NB4 (cell line): ENCODE measurements at regions not wholly inside any gene's neighbourhood (a gene's known extent, or its start where the extent isn't known, plus 50 kb on each side); places are given as distances from the start of the nearest gene placed in this dataset.

ENCODE experiments used
- DNase-seq: peaks from one replicate; pipeline ENCODE4 v3.0.0; 2010; ENCODE audit warnings: low read depth
- H3K4me3 ChIP-seq: one replicate; pipeline ENCODE4 v1.5.1; 2011; ENCODE audit warnings: mild to moderate bottlenecking, low read depth, low read length, moderate library complexity
- CTCF ChIP-seq: IDR thresholded peaks from one replicate; pipeline ENCODE4 v1.5.1; 2012; ENCODE audit warnings: low read depth, low read length
- MAX ChIP-seq: IDR thresholded peaks from 2 replicates; pipeline ENCODE4 v1.6.1; 2011; ENCODE audit warnings: low read depth, low read length
- MYC ChIP-seq: IDR thresholded peaks from 2 replicates; pipeline ENCODE4 v1.6.1; 2011; ENCODE audit warnings: low read depth, low read length
- POLR2A ChIP-seq: IDR thresholded peaks from 2 replicates; pipeline ENCODE4 v1.6.1; 2011; ENCODE audit warnings: mild to moderate bottlenecking; ENCODE audit not compliant: insufficient read length; ENCODE audit errors: extremely low read depth

DNA sequence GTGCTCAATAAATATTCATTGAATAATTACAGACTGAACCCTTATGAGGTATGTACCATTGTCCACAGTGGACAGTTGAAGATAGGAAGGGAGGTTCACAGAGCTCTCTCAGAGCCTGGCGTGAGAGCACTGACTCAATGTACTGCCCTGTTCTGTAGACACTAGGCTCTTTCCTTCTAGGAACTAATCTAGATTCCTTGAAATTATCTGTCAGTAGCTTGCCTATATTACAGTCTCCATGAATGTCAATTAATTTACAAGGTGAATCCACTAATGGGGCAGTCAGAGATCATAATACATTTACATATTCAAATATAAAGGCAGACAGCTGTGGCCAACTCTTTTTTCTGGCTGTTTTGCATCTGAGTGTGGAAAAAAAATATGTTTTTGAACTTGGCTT is 251.2 kb upstream of the SALL1 start:
- TF ChIP-seq CTCF, result no peak
- TF ChIP-seq MAX, result no peak
- no peak for TF ChIP-seq POLR2A
- TF ChIP-seq MYC, result no peak
- no peak for DNase-seq
- H3K4me3 ChIP-seq, result no peak overlapping the region

- no peak overlapping the region for H3K4me3 ChIP-seq
- DNase-seq, result no peak
- no peak for TF ChIP-seq MAX
- no peak for TF ChIP-seq POLR2A
- TF ChIP-seq MYC, result no peak
Observed at GRCh38 chr16:51401673-51402072, 250.6 kb upstream of the SALL1 start.

- TF ChIP-seq MAX (no peak), CTCF (no peak), MYC (no peak), POLR2A (no peak)
- no peak overlapping the region for H3K4me3 ChIP-seq
- no peak for DNase-seq
Observed at GRCh38 chr16:51399908-51400670, 249.0 kb upstream of the SALL1 start.

- no peak for DNase-seq
- no peak overlapping the region for H3K4me3 ChIP-seq
- TF ChIP-seq POLR2A (no peak), MAX (no peak), MYC (no peak), CTCF (no peak)
Observed at GRCh38 chr16:51394421-51394820, 243.4 kb upstream of the SALL1 start.

GRCh38 chr16:51393381-51394005 is 242.4 kb upstream of the SALL1 start:
- H3K4me3 ChIP-seq, result no peak overlapping the region
- TF ChIP-seq MYC (no peak), MAX (no peak), POLR2A (no peak), CTCF (no peak)
- DNase-seq, result no peak

- DNase-seq, result no peak
- H3K4me3 ChIP-seq, result no peak overlapping the region
- no peak for TF ChIP-seq CTCF
- TF ChIP-seq POLR2A, result no peak
- no peak for TF ChIP-seq MYC
- TF ChIP-seq MAX, result no peak
Observed at GRCh38 chr16:51392521-51393187, 241.6 kb upstream of the SALL1 start.
